ENCODE measurements at regions not wholly inside any gene's neighbourhood (a gene's known extent, or its start where the extent isn't known, plus 50 kb on each side); places are given as distances from the start of the nearest gene placed in this dataset.

DNA sequence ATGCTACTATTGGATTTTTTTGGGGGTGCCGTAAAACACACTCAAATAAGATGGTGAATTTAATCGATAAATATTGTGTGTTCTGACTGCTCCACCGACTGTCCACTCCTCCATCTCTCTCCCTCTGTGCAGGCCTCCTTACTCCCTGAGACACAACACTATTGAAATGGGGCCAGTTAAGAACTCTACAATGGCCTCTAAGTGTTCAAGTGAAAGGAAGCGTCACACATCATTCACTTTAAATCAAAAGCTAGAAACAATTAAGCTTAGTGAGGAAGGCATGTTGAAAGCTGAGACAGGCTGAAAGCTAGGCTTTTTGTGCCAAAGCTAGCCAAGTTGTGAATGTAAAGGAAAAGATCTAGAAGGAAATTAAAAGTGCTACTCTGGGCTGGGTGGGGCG, 156.7 kb downstream of the CTTN start:
- TF ChIP-seq, protein P1, sequence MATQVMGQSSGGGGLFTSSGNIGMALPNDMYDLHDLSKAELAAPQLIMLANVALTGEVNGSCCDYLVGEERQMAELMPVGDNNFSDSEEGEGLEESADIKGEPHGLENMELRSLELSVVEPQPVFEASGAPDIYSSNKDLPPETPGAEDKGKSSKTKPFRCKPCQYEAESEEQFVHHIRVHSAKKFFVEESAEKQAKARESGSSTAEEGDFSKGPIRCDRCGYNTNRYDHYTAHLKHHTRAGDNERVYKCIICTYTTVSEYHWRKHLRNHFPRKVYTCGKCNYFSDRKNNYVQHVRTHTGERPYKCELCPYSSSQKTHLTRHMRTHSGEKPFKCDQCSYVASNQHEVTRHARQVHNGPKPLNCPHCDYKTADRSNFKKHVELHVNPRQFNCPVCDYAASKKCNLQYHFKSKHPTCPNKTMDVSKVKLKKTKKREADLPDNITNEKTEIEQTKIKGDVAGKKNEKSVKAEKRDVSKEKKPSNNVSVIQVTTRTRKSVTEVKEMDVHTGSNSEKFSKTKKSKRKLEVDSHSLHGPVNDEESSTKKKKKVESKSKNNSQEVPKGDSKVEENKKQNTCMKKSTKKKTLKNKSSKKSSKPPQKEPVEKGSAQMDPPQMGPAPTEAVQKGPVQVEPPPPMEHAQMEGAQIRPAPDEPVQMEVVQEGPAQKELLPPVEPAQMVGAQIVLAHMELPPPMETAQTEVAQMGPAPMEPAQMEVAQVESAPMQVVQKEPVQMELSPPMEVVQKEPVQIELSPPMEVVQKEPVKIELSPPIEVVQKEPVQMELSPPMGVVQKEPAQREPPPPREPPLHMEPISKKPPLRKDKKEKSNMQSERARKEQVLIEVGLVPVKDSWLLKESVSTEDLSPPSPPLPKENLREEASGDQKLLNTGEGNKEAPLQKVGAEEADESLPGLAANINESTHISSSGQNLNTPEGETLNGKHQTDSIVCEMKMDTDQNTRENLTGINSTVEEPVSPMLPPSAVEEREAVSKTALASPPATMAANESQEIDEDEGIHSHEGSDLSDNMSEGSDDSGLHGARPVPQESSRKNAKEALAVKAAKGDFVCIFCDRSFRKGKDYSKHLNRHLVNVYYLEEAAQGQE (IDR thresholded peaks at IDR 0.05; ENCODE audit: borderline replicate concordance in 1 of 2, low read depth in 1 of 2, low read length in 2 of 2) = no peak
- TF ChIP-seq ESRRA (CRISPR knock-in tag; IDR thresholded peaks at IDR 0.05; ENCODE audit: low read depth) (no peak), HNRNPH1 (optimal IDR thresholded peaks at IDR 0.05; ENCODE audit: low read depth, low read length) (no peak)
- TF ChIP-seq, protein P2, sequence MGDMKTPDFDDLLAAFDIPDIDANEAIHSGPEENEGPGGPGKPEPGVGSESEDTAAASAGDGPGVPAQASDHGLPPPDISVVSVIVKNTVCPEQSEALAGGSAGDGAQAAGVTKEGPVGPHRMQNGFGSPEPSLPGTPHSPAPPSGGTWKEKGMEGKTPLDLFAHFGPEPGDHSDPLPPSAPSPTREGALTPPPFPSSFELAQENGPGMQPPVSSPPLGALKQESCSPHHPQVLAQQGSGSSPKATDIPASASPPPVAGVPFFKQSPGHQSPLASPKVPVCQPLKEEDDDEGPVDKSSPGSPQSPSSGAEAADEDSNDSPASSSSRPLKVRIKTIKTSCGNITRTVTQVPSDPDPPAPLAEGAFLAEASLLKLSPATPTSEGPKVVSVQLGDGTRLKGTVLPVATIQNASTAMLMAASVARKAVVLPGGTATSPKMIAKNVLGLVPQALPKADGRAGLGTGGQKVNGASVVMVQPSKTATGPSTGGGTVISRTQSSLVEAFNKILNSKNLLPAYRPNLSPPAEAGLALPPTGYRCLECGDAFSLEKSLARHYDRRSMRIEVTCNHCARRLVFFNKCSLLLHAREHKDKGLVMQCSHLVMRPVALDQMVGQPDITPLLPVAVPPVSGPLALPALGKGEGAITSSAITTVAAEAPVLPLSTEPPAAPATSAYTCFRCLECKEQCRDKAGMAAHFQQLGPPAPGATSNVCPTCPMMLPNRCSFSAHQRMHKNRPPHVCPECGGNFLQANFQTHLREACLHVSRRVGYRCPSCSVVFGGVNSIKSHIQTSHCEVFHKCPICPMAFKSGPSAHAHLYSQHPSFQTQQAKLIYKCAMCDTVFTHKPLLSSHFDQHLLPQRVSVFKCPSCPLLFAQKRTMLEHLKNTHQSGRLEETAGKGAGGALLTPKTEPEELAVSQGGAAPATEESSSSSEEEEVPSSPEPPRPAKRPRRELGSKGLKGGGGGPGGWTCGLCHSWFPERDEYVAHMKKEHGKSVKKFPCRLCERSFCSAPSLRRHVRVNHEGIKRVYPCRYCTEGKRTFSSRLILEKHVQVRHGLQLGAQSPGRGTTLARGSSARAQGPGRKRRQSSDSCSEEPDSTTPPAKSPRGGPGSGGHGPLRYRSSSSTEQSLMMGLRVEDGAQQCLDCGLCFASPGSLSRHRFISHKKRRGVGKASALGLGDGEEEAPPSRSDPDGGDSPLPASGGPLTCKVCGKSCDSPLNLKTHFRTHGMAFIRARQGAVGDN (CRISPR knock-in tag; IDR thresholded peaks at IDR 0.05) = no peak
